ENCODE measurements at regions not wholly inside any gene's neighbourhood (a gene's known extent, or its start where the extent isn't known, plus 50 kb on each side); places are given as distances from the start of the nearest gene placed in this dataset.

GRCh38 chr4:138611017-138611416 is 368.9 kb upstream of the SLC7A11 start:
- no peaks in the 10 kb centered on the region for H4K20me1 ChIP-seq (ENCODE audit: insufficient read depth)
- H3K4me1 ChIP-seq (ENCODE audit: insufficient read depth), result peaks cover 18% of the 10 kb centered on the region
- TF ChIP-seq EZH2 (IDR thresholded peaks at IDR 0.05; ENCODE audit: insufficient read depth, poor library complexity, severe bottlenecking) (no peak), EZH2phosphoT487 (IDR thresholded peaks at IDR 0.05; ENCODE audit: insufficient read depth, low read depth) (no peak)
- H3F3A ChIP-seq (ENCODE audit: insufficient read depth), result peaks cover 14% of the 10 kb centered on the region
- no peak overlapping the region for H3K9ac ChIP-seq
- DNase-seq, result no peak
- H3K4me2 ChIP-seq (ENCODE audit: unreplicated experiment), result no peak overlapping the region
- H2AFZ ChIP-seq, result no peak overlapping the region
- H3K4me3 ChIP-seq, result no peak overlapping the region
- in situ Hi-C loops (cut with MboI), result no loop called here
- no peaks in the 10 kb centered on the region for H3K9me3 ChIP-seq (ENCODE audit: low read depth)
- no peaks in the 10 kb centered on the region for H3K27me3 ChIP-seq (replicated peaks; ENCODE audit: insufficient read depth)
- no peaks in the 10 kb centered on the region for H3K36me3 ChIP-seq (ENCODE audit: low read depth)
- 97 to 100% methylated on average over 1 of the region's 1 CpG for WGBS, 2 experiments (ENCODE audit: low coverage in 1 of 2, low lambda C conversion rate in 2 of 2, missing lambda C conversion rate in 2 of 2)
- H3K79me2 ChIP-seq (ENCODE audit: insufficient read depth), result no peaks in the 10 kb centered on the region
- H3K9me2 ChIP-seq (ENCODE audit: insufficient read depth), result no peaks in the 10 kb centered on the region
- H3K27ac ChIP-seq, result no peak overlapping the region

- H3K9me2 ChIP-seq (ENCODE audit: insufficient read depth), result no peaks in the 10 kb centered on the region
- H4K20me1 ChIP-seq (ENCODE audit: insufficient read depth), result no peaks in the 10 kb centered on the region
- no peaks in the 10 kb centered on the region for H3K36me3 ChIP-seq (ENCODE audit: low read depth)
- peak overlapping the region; percentile 55 for H3K4me2 ChIP-seq (ENCODE audit: unreplicated experiment)
- peak overlapping the region; percentile 37; the same call in 1 of the 2 replicates for H3K4me3 ChIP-seq
- no peak overlapping the region for H3K9ac ChIP-seq
- no peaks in the 10 kb centered on the region for H3K9me3 ChIP-seq (ENCODE audit: low read depth)
- no peak overlapping the region for H2AFZ ChIP-seq
- DNase-seq, result peak; percentile 87
- 4% methylated on average over 2 of the region's 2 CpGs for WGBS, 2 experiments (ENCODE audit: low coverage in 1 of 2, low lambda C conversion rate in 2 of 2, missing lambda C conversion rate in 2 of 2)
- H3K4me1 ChIP-seq (ENCODE audit: insufficient read depth), result peaks cover 18% of the 10 kb centered on the region
- peaks cover 14% of the 10 kb centered on the region for H3F3A ChIP-seq (ENCODE audit: insufficient read depth)
- no peaks in the 10 kb centered on the region for H3K79me2 ChIP-seq (ENCODE audit: insufficient read depth)
- TF ChIP-seq EZH2 (IDR thresholded peaks at IDR 0.05; ENCODE audit: insufficient read depth, poor library complexity, severe bottlenecking) (no peak), EZH2phosphoT487 (IDR thresholded peaks at IDR 0.05; ENCODE audit: insufficient read depth, low read depth) (no peak)
- in situ Hi-C loops (cut with MboI), result no loop called here
- no peaks in the 10 kb centered on the region for H3K27me3 ChIP-seq (replicated peaks; ENCODE audit: insufficient read depth)
- H3K27ac ChIP-seq, result peak overlapping the region; percentile 18
Measured at GRCh38 chr4:138609943-138610350, 367.8 kb upstream of the SLC7A11 start.

DNA sequence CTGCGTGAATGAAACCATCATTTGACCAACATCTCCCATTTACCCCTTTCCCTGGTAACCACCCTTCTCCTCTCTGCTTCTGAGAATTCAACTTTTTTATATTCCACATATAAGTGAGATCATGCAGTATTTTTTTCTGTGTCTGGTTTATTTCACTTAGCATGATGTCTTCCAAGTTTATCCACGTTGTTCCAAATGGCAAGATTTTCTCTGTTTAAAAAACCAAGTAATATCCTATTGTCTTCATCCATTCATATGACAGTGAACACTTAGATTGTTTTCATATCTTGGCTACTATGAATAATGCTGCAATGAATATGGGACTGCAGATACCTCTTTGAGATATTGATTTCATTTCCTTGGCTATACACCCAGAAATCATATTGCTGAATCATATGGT is 362.4 kb upstream of the SLC7A11 start:
- H3K79me2 ChIP-seq (ENCODE audit: insufficient read depth), result no peaks in the 10 kb centered on the region
- H3K4me1 ChIP-seq (ENCODE audit: insufficient read depth), result peaks cover 3% of the 10 kb centered on the region
- no peaks in the 10 kb centered on the region for H3K9me3 ChIP-seq (ENCODE audit: low read depth)
- H3K9me2 ChIP-seq (ENCODE audit: insufficient read depth), result no peaks in the 10 kb centered on the region
- H3K4me3 ChIP-seq, result no peak overlapping the region
- H3K4me2 ChIP-seq (ENCODE audit: unreplicated experiment), result no peak overlapping the region
- H3K27ac ChIP-seq, result no peak overlapping the region
- H3K9ac ChIP-seq, result no peak overlapping the region
- H3F3A ChIP-seq (ENCODE audit: insufficient read depth), result no peaks in the 10 kb centered on the region
- TF ChIP-seq EZH2 (IDR thresholded peaks at IDR 0.05; ENCODE audit: insufficient read depth, poor library complexity, severe bottlenecking), result no peak
- WGBS, 2 experiments (ENCODE audit: low coverage in 1 of 2, low lambda C conversion rate in 2 of 2, missing lambda C conversion rate in 2 of 2), result 8 to 9% methylated on average over 2 of the region's 2 CpGs
- in situ Hi-C loops (cut with MboI), result no loop called here
- no peaks in the 10 kb centered on the region for H4K20me1 ChIP-seq (ENCODE audit: insufficient read depth)
- H3K36me3 ChIP-seq (ENCODE audit: low read depth), result no peaks in the 10 kb centered on the region
- no peak for DNase-seq
- H2AFZ ChIP-seq, result no peak overlapping the region
- no peaks in the 10 kb centered on the region for H3K27me3 ChIP-seq (replicated peaks; ENCODE audit: insufficient read depth)

- Histone ChIP-seq H3F3A (ENCODE audit: insufficient read depth) (no peaks in the 10 kb centered on the region), H3K9me2 (ENCODE audit: insufficient read depth) (no peaks in the 10 kb centered on the region), H3K79me2 (ENCODE audit: insufficient read depth) (no peaks in the 10 kb centered on the region), H3K27ac (no peak overlapping the region), H3K27me3 (replicated peaks; ENCODE audit: insufficient read depth) (no peaks in the 10 kb centered on the region), H3K4me2 (ENCODE audit: unreplicated experiment) (no peak overlapping the region), H3K4me3 (no peak overlapping the region), H3K9me3 (ENCODE audit: low read depth) (no peaks in the 10 kb centered on the region), H3K36me3 (ENCODE audit: low read depth) (no peaks in the 10 kb centered on the region), H2AFZ (no peak overlapping the region), H3K4me1 (ENCODE audit: insufficient read depth) (no peaks in the 10 kb centered on the region), H4K20me1 (ENCODE audit: insufficient read depth) (no peaks in the 10 kb centered on the region), H3K9ac (no peak overlapping the region)
- in situ Hi-C loops (cut with MboI), result no loop called here
- DNase-seq, result no peak
- WGBS, 2 experiments (ENCODE audit: low coverage in 1 of 2, low lambda C conversion rate in 2 of 2, missing lambda C conversion rate in 2 of 2), result 38 to 47% methylated on average over 2 of the region's 2 CpGs
- TF ChIP-seq EZH2 (IDR thresholded peaks at IDR 0.05; ENCODE audit: insufficient read depth, poor library complexity, severe bottlenecking) (no peak), EZH2phosphoT487 (IDR thresholded peaks at IDR 0.05; ENCODE audit: insufficient read depth, low read depth) (no peak)
Measured at GRCh38 chr4:138602664-138603063, 360.5 kb upstream of the SLC7A11 start.

DNA sequence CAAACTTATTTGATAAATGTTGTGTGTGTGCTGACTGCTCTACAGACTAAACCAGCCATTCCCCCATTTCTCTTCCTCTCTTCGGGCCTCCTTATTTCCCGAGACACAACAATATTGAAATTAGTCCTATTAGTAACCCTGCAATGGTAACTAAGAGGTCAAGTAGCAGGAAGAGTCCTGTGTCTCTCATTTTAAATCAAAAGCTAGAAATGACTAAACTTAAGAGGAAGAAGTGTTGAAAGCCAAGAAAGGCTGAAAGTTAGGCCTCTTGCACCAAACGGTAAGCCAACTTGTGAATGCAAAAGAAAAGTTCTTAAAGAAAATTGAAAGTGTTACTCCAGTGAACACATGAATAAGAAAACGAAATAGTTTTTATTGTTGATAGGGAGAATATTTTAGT is 357.8 kb upstream of the SLC7A11 start:
- in situ Hi-C loops (cut with MboI), result no loop called here

More for the DNA sequence above, 357.8 kb upstream of the SLC7A11 start:
- no peaks in the 10 kb centered on the region for H3K9me2 ChIP-seq (ENCODE audit: insufficient read depth)
- H3K4me3 ChIP-seq, result no peak overlapping the region
- H3F3A ChIP-seq (ENCODE audit: insufficient read depth), result no peaks in the 10 kb centered on the region
- 61 to 70% methylated on average over 4 of the region's 4 CpGs for WGBS, 2 experiments (ENCODE audit: low coverage in 1 of 2, low lambda C conversion rate in 2 of 2, missing lambda C conversion rate in 2 of 2)
- H3K27me3 ChIP-seq (replicated peaks; ENCODE audit: insufficient read depth), result no peaks in the 10 kb centered on the region
- no peak overlapping the region for H2AFZ ChIP-seq
- H3K4me2 ChIP-seq (ENCODE audit: unreplicated experiment), result no peak overlapping the region
- H4K20me1 ChIP-seq (ENCODE audit: insufficient read depth), result no peaks in the 10 kb centered on the region
- H3K9me3 ChIP-seq (ENCODE audit: low read depth), result no peaks in the 10 kb centered on the region
- TF ChIP-seq EZH2 (IDR thresholded peaks at IDR 0.05; ENCODE audit: insufficient read depth, poor library complexity, severe bottlenecking), result no peak
- TF ChIP-seq EZH2phosphoT487 (IDR thresholded peaks at IDR 0.05; ENCODE audit: insufficient read depth, low read depth), result no peak
- DNase-seq, result no peak
- H3K4me1 ChIP-seq (ENCODE audit: insufficient read depth), result no peaks in the 10 kb centered on the region
- no peak overlapping the region for H3K9ac ChIP-seq
- no peaks in the 10 kb centered on the region for H3K79me2 ChIP-seq (ENCODE audit: insufficient read depth)
- no peak overlapping the region for H3K27ac ChIP-seq
- H3K36me3 ChIP-seq (ENCODE audit: low read depth), result no peaks in the 10 kb centered on the region

All from GM23248 (cell line).